ENCODE measurements at regions not wholly inside any gene's neighbourhood (a gene's known extent, or its start where the extent isn't known, plus 50 kb on each side); places are given as distances from the start of the nearest gene placed in this dataset.

DNA sequence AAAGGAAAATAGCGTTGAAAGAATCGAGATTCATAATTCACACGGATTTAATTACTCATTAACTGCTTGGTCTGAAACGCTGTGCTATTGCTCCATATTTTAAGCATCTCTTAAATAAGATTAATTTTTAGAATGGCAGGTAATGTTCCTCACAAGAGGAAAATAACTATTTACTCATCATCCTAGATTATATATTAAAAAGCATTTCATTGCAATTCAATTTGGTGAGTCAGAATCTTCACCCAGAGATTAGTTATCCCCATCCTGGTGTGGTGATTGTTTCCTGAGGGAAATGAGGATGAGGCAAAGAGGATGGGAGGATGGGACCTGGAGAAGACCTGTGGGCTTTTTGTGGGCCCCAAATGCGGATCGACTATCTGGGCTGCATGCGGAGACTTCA, 145.5 kb upstream of the MAP1B start:
- no peaks in the 10 kb centered on the region for H3K4me1 Mint-ChIP-seq
- peaks cover 0 to 1% (median 0%) of the 10 kb centered on the region in 3 donors for H3K27me3 Mint-ChIP-seq (ENCODE audit: low read depth in 3 of 3)
- no peak overlapping the region for H3K4me3 Mint-ChIP-seq
- no peaks in the 10 kb centered on the region for H3K36me3 Mint-ChIP-seq
- no peak overlapping the region for H3K27ac Mint-ChIP-seq
- DNase-seq = no peak
- no peaks in the 10 kb centered on the region for H3K9me3 Mint-ChIP-seq

DNA sequence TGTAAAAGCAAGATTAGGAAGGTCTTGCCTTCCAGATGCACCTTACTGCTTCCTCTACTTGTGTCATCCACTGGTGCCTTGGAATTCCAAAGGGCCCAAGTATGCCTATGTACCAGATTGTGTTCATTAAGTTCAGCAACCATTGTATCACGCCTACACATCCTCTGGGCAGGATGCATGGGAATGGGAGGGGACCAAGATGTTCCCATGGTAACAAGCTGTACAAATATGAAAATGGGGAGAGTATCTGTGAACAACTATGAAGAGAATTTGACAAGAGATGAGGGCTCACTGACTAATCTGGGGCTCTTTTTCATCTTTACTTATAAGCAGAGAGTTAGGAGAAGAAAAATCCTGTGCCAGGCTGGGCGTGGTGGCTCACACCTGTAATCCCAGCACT, 137.8 kb upstream of the MAP1B start:
- Mint-ChIP-seq H3K27ac (no peak overlapping the region), H3K9me3 (peaks cover 0 to 5% (median 0%) of the 10 kb centered on the region in 6 donors), H3K27me3 (ENCODE audit: low read depth in 3 of 3) (peaks cover 2 to 8% (median 2%) of the 10 kb centered on the region in 3 donors), H3K36me3 (no peaks in the 10 kb centered on the region), H3K4me1 (no peaks in the 10 kb centered on the region), H3K4me3 (no peak overlapping the region)
- DNase-seq = no peak

DNA sequence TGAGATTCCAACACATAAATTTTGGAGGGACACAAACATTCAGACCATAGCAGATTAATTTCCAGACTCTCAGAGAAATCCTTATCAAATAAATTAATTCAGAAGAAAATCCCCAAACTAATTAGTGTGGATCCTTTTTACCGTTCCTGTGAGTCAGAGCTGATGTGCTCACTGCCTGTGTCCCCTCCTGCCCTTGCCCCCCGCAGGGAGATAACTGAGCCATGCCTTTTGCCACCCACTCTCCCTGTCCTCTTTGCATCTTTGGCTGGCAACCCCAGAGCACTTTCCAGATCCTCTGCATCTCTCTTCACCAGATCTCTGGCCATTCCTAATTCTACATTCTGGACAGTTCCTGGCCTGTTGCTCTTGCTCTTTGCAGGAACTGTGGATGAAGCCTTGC, 135.4 kb upstream of the MAP1B start:
- H3K4me1 Mint-ChIP-seq = no peaks in the 10 kb centered on the region
- peaks cover 0 to 5% (median 0%) of the 10 kb centered on the region in 6 donors for H3K9me3 Mint-ChIP-seq

DNA sequence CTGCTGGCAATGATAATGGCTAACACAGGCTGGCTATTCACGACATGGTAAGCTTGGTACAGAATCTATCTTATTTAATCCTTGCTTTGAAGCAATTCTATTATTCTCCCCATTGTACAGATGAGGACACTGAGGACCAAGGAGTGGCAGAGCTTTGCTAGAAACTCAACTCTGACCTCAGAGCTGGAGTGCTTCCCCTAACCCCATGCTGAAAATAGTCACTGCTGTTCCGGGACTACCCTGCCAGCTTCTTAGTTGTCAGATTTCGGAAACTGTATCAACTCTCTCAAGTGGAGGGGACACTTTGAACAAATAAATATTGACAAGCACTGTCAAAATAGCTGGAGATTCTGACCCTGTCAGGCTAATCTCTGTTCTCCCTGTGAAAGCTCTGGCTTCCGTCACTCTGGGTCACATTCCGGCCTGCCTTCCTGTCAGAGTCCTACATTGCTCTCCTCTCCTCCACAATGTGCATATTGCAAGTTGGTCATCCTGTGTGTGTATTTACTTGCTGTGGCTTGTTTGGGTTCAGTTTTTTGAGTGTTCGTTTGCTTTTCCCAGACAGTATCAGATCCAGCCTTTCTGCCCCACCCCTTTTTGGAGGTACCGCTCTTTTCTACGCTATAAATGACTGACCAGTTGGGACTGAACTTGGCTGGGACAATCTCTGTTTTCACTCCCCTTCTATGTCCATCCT, 134.3 kb upstream of the MAP1B start:
- Mint-ChIP-seq H3K9me3 (peaks cover 0 to 5% (median 0%) of the 10 kb centered on the region in 6 donors), H3K27ac (no peak overlapping the region), H3K27me3 (ENCODE audit: low read depth in 3 of 3) (peaks cover 4 to 13% (median 4%) of the 10 kb centered on the region in 3 donors), H3K36me3 (no peaks in the 10 kb centered on the region), H3K4me3 (no peak overlapping the region), H3K4me1 (no peaks in the 10 kb centered on the region)
- no peak for DNase-seq

More for the DNA sequence above, 135.4 kb upstream of the MAP1B start:
- Mint-ChIP-seq H3K4me3 (no peak overlapping the region), H3K27ac (no peak overlapping the region), H3K36me3 (no peaks in the 10 kb centered on the region), H3K27me3 (ENCODE audit: low read depth in 3 of 3) (peaks cover 2 to 11% (median 2%) of the 10 kb centered on the region in 3 donors)
- DNase-seq = no peak

DNA sequence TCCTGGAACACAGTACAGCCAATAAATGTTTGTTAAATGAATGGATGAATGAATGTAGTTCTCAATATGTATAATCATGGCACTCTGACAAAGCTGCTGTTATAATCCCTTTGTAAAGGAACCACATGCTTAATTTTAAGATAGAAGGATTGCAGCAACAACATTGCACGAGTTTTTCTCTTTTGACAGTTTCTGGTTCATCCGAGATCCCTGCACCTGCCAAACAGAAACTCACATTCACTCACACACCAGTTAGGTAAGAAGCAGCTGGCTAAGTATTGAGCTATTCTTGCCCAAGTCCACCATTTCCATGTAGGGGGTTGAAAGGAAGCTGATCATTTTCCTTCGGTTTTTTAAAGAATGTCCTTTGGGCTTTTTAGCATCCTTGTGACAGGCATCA, 133.7 kb upstream of the MAP1B start:
- no peak overlapping the region for H3K4me3 Mint-ChIP-seq
- no peak for DNase-seq
- no peaks in the 10 kb centered on the region for H3K36me3 Mint-ChIP-seq
- no peak overlapping the region for H3K27ac Mint-ChIP-seq
- peaks cover 4 to 11% (median 5%) of the 10 kb centered on the region in 3 donors for H3K27me3 Mint-ChIP-seq (ENCODE audit: low read depth in 3 of 3)
- H3K4me1 Mint-ChIP-seq = no peaks in the 10 kb centered on the region
- peaks cover 0 to 5% (median 0%) of the 10 kb centered on the region in 6 donors for H3K9me3 Mint-ChIP-seq

DNA sequence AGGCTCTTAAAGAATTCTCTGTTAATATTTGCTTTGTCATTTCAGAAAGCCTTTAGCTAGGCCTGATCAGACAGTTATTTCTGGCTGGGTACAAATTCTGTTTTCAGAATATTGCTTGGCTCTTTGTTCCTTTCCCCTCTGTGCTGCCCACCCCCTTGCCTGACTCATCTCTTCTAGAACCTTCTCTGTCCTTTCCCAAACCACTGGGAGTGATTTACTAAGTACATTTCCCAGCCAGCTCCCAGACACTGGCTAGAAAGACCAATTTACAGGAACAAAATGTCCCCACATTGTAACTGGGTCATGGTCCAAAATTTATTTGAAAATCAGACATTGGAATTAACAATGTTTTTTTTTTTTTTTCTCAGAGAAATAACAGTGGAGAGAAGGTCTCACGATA, 133.1 kb upstream of the MAP1B start:
- no peak for DNase-seq
- Mint-ChIP-seq H3K27ac (no peak overlapping the region), H3K4me1 (no peaks in the 10 kb centered on the region), H3K27me3 (ENCODE audit: low read depth in 3 of 3) (peaks cover 4 to 9% (median 5%) of the 10 kb centered on the region in 3 donors), H3K36me3 (no peaks in the 10 kb centered on the region), H3K9me3 (peaks cover 0 to 5% (median 0%) of the 10 kb centered on the region in 6 donors), H3K4me3 (no peak overlapping the region)

DNA sequence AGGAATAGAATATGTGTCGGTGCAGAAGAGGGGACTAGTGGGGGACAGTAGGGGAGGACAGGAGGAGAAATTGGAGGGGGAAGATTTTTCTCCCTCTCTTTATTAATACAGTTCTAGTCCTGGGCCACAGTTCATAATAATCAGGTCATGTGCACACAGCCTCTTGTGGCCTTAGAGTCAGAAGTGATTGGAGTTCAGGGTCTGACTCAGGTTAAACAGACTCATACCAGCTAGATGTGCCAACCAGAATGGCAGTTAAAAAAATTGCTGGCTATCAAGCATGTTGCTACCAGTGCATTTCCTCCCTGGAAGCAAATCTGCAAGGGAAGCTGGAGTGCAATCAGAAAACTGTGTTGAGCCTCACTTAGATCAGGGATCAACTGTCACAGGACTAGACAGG, 132.7 kb upstream of the MAP1B start:
- H3K9me3 Mint-ChIP-seq = peaks cover 0 to 5% (median 0%) of the 10 kb centered on the region in 6 donors
- DNase-seq = no peak
- peaks cover 3 to 7% (median 4%) of the 10 kb centered on the region in 3 donors for H3K27me3 Mint-ChIP-seq (ENCODE audit: low read depth in 3 of 3)
- no peaks in the 10 kb centered on the region for H3K4me1 Mint-ChIP-seq
- H3K36me3 Mint-ChIP-seq = no peaks in the 10 kb centered on the region
- no peak overlapping the region for H3K4me3 Mint-ChIP-seq
- H3K27ac Mint-ChIP-seq = no peak overlapping the region

DNA sequence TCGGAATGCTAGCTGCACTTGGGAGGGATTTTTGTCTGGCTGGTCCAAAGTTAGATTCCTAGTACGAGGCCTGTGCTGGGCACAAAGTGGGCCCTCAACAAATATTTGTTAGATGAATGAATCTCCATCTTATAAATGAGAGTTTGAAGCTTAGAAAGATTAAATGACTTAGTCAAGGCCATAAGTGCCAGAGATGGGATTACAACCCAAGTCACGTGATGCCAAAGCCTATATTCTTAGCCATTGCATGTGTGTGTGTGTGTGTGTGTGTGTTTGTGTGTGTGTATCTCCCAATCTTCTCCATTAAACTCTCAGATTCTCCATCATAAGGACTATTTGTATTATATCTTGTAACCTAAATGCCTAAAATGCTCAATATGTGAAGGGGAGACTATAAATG, 130.8 kb upstream of the MAP1B start:
- Mint-ChIP-seq H3K27ac (no peak overlapping the region), H3K36me3 (no peaks in the 10 kb centered on the region), H3K4me3 (no peak overlapping the region), H3K9me3 (peaks cover 0 to 5% (median 2%) of the 10 kb centered on the region in 6 donors), H3K27me3 (ENCODE audit: low read depth in 3 of 3) (peaks cover 3 to 11% (median 4%) of the 10 kb centered on the region in 3 donors), H3K4me1 (no peaks in the 10 kb centered on the region)
- no peak for DNase-seq

DNA sequence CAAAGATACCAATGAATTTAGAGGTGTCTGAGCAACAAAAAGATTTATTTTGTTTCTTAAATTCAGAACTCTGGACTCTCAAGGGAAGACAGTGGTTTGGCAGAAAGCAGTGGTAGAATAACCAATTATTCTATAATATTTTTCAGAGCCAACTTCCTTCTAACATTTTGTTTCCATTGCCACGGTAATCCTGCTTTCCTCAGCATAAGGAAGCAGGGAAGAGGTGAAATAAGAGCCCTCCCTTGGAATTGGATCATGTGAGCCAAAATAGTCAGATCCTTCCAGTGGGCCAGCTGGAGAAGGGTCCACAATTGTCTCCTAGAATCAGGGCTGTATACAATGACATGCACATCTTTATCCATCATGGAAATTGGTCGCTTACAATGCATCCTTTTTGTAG, 130.0 kb upstream of the MAP1B start:
- no peaks in the 10 kb centered on the region for H3K4me1 Mint-ChIP-seq
- no peak overlapping the region for H3K27ac Mint-ChIP-seq
- DNase-seq = no peak
- no peak overlapping the region for H3K4me3 Mint-ChIP-seq
- H3K36me3 Mint-ChIP-seq = no peaks in the 10 kb centered on the region
- H3K9me3 Mint-ChIP-seq = peaks cover 0 to 12% (median 2%) of the 10 kb centered on the region in 6 donors
- H3K27me3 Mint-ChIP-seq (ENCODE audit: low read depth in 3 of 3) = peaks cover 3 to 11% (median 3%) of the 10 kb centered on the region in 3 donors

DNA sequence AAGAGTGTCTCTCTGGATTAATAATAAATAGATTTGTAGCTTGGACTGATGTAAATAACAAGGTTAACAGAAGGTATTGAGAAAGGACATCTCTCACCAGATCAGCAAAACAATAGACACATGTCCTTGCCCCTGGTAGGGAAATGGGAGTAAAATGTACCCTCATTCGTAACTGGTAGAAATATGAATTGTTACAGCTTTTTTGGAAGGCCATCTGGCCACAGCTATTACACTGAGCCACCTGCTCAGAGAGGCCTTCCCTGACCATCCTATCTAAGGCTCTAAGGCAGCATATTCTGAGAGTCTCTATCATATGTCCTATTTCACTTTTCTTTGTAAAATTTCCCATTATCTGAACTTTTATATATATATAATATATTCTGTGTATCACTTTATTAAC, 129.1 kb upstream of the MAP1B start:
- no peak overlapping the region for H3K4me3 Mint-ChIP-seq
- H3K27ac Mint-ChIP-seq = no peak overlapping the region
- H3K27me3 Mint-ChIP-seq (ENCODE audit: low read depth in 3 of 3) = peaks cover 2 to 13% (median 3%) of the 10 kb centered on the region in 3 donors
- DNase-seq = no peak
- no peaks in the 10 kb centered on the region for H3K36me3 Mint-ChIP-seq
- H3K9me3 Mint-ChIP-seq = peaks cover 0 to 21% (median 6%) of the 10 kb centered on the region in 6 donors
- no peaks in the 10 kb centered on the region for H3K4me1 Mint-ChIP-seq

DNA sequence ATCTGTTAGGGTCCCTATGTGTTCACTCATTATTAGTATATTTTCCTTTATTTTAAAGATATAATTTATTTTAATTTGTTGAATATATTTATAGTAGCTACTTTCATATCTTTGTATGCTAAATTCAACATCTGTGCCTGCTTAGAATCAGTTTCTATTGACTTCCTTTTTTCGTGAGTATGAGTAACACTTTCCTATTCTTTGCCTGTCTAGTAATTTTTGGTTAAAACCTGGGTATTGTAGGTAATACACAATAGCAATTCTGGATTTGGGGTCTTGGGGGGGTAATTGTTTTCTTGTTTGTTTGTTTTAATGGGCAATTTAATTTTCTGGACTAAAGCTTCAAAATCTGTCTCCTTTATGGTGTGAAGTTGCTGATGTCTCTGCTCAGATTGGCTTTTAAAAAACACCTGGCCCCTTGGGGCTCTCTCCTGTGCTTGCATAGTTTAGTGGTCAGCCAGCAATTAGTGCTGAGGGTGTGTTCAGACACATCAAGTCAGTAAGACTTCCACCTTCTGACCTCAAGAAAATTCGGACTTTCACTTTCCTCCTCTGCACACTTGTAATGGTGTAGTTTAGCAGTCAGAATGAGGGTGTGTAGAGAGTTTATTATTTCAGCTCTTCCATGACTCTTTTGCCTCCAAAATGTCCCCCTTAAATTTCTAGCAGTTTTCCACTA, 124.4 kb upstream of the MAP1B start:
- DNase-seq = no peak
- no peak overlapping the region for H3K27ac Mint-ChIP-seq
- no peaks in the 10 kb centered on the region for H3K36me3 Mint-ChIP-seq
- H3K27me3 Mint-ChIP-seq (ENCODE audit: low read depth in 3 of 3) = peaks cover 2 to 9% (median 3%) of the 10 kb centered on the region in 3 donors
- H3K4me1 Mint-ChIP-seq = no peaks in the 10 kb centered on the region
- peaks cover 0 to 27% (median 6%) of the 10 kb centered on the region in 6 donors for H3K9me3 Mint-ChIP-seq
- no peak overlapping the region for H3K4me3 Mint-ChIP-seq

DNA sequence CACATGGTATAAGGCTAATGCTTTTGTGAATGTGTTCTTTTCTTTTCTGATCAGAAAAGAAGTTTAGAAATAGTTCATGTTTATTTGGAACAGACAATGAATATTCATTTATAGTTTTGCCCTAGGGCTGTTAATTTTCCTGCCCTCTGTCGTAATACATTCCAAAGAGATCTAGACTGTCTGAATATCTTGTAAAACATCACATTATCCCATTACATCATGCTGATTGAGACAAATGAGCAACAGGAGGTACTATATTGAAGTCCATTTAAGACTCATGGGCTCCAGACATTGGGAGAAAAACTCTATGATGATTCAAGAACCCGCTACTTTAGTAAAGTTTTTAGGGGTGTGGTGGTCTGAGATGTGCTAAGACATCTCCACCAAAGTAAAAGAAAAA, 121.2 kb upstream of the MAP1B start:
- no peaks in the 10 kb centered on the region for H3K36me3 Mint-ChIP-seq
- peaks cover 0 to 27% (median 6%) of the 10 kb centered on the region in 6 donors for H3K9me3 Mint-ChIP-seq
- H3K27ac Mint-ChIP-seq = no peak overlapping the region
- H3K4me3 Mint-ChIP-seq = no peak overlapping the region
- H3K4me1 Mint-ChIP-seq = no peaks in the 10 kb centered on the region
- DNase-seq = no peak
- H3K27me3 Mint-ChIP-seq (ENCODE audit: low read depth in 3 of 3) = peaks cover 1 to 7% (median 2%) of the 10 kb centered on the region in 3 donors

DNA sequence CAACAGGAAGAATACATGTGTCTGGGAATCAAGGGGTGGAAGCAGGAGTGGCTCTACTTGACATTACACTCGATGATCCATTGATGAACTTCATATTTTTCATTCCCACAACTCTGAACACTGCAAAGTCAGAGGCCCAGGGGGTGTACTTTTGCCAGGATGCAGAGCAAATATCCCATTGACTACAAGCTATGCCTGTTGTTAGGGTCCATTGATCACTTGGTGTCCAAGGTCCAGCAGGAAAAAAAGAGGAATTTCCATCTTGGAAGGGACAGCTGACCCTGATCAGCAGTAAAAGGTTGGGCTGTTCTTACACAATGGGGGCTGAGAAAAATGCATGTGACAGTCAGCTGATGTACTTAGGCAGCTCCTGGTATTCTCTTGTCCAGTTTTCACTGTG, 118.5 kb upstream of the MAP1B start:
- H3K4me3 Mint-ChIP-seq = no peak overlapping the region

DNA sequence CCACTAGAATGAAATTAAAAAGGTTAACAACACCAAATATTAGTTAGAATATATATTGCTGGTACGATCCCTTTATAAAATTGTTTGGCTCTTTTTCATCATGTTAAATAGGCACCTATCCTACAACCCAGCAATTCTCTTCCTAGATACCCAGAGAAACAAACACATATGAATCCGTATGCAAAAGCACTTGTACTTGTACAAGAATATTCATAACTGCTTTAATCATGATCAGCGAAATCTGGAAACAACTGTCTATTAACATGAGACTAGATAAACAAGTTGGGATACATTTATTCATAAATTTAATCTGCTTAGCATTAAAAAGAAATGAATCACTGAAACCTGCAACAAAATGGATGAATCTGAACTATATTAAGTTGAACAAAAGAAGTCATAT, 113.7 kb upstream of the MAP1B start:
- Mint-ChIP-seq H3K36me3 (no peaks in the 10 kb centered on the region), H3K4me3 (no peak overlapping the region), H3K9me3 (peaks cover 0 to 4% (median 0%) of the 10 kb centered on the region in 6 donors), H3K27me3 (ENCODE audit: low read depth in 3 of 3) (peaks cover 1 to 2% (median 2%) of the 10 kb centered on the region in 3 donors), H3K4me1 (no peaks in the 10 kb centered on the region), H3K27ac (no peak overlapping the region)
- no peak for DNase-seq

More for the DNA sequence above, 118.5 kb upstream of the MAP1B start:
- DNase-seq = no peak
- no peak overlapping the region for H3K27ac Mint-ChIP-seq
- peaks cover 0 to 2% (median 0%) of the 10 kb centered on the region in 6 donors for H3K9me3 Mint-ChIP-seq
- H3K36me3 Mint-ChIP-seq = no peaks in the 10 kb centered on the region
- H3K4me1 Mint-ChIP-seq = no peaks in the 10 kb centered on the region
- peaks cover 0 to 2% (median 2%) of the 10 kb centered on the region in 3 donors for H3K27me3 Mint-ChIP-seq (ENCODE audit: low read depth in 3 of 3)
